GM12865 (cell line): ENCODE measurements at regions not wholly inside any gene's neighbourhood (a gene's known extent, or its start where the extent isn't known, plus 50 kb on each side); places are given as distances from the start of the nearest gene placed in this dataset.

Experiments used
- DNase-seq: peaks from one replicate; pipeline ENCODE4 v3.0.0; 2010; ENCODE audit warnings: low read depth
- H3K4me3 ChIP-seq: 2 replicates; pipeline ENCODE4 v1.5.1; 2011; ENCODE audit warnings: mild to moderate bottlenecking, low read depth, low read length, control low read depth
- CTCF ChIP-seq: IDR thresholded peaks from 2 replicates; pipeline ENCODE4 v1.5.1; 2011; ENCODE audit warnings: low read length, control low read depth, low read depth, inconsistent platforms; ENCODE audit not compliant: insufficient read depth; ENCODE audit errors: missing control alignments

GRCh38 chr12:28980436-28980835, 168.6 kb upstream of the FAR2 start:
- no peak for DNase-seq
- no peak for TF ChIP-seq CTCF
- no peak overlapping the region for H3K4me3 ChIP-seq

- TF ChIP-seq CTCF: no peak
- H3K4me3 ChIP-seq: no peak overlapping the region
- DNase-seq: no peak
These were observed 161.3 kb upstream of the FAR2 start for GRCh38 chr12:28987538-28988324.

GRCh38 chr12:28988325-28988704, 160.8 kb upstream of the FAR2 start:
- no peak for DNase-seq
- no peak overlapping the region for H3K4me3 ChIP-seq
- TF ChIP-seq CTCF: no peak

GRCh38 chr12:28991626-28992025, 157.5 kb upstream of the FAR2 start:
- TF ChIP-seq CTCF: no peak
- no peak overlapping the region for H3K4me3 ChIP-seq
- no peak for DNase-seq

- DNase-seq: no peak
- H3K4me3 ChIP-seq: no peak overlapping the region
- no peak for TF ChIP-seq CTCF
These were observed 155.4 kb upstream of the FAR2 start for GRCh38 chr12:28993720-28994119.

GRCh38 chr12:28994179-28994715, 154.8 kb upstream of the FAR2 start:
- DNase-seq: no peak

More at GRCh38 chr12:28994179-28994715, 154.8 kb upstream of the FAR2 start:
- no peak overlapping the region for H3K4me3 ChIP-seq
- no peak for TF ChIP-seq CTCF
